Activated T-cell treated with anti-CD3 and anti-CD28 coated beads, Interleukin-2, amount 50 U/mL, for 24 hours (primary cell): ENCODE measurements at regions not wholly inside any gene's neighbourhood (a gene's known extent, or its start where the extent isn't known, plus 50 kb on each side); places are given as distances from the start of the nearest gene placed in this dataset.

Experiments
- DNase-seq: peaks from one replicate; pipeline ENCODE4 v3.0.0-alpha.2; 2020
- H3K27ac Mint-ChIP-seq: 2 replicates; pipeline ENCODE4 v1.8.0; 2020; ENCODE audit warnings: mild to moderate bottlenecking, mixed read lengths
- H3K27me3 Mint-ChIP-seq: 2 replicates; pipeline ENCODE4 v1.8.0; 2020; ENCODE audit warnings: mixed read lengths
- H3K36me3 Mint-ChIP-seq: 2 replicates; pipeline ENCODE4 v1.8.0; 2020; ENCODE audit warnings: low read depth, mixed read lengths
- H3K4me1 Mint-ChIP-seq: 2 replicates; pipeline ENCODE4 v1.8.0; 2020; ENCODE audit warnings: low read depth, mixed read lengths
- H3K4me3 Mint-ChIP-seq: 2 replicates; pipeline ENCODE4 v1.8.0; 2020; ENCODE audit warnings: mild to moderate bottlenecking, moderate library complexity, mixed read lengths
- H3K9me3 Mint-ChIP-seq: 2 replicates; pipeline ENCODE4 v1.8.0; 2020; ENCODE audit warnings: mixed read lengths

- Mint-ChIP-seq H3K36me3 (no peaks in the 10 kb centered on the region), H3K4me1 (no peaks in the 10 kb centered on the region), H3K27ac (no peak overlapping the region), H3K4me3 (no peak overlapping the region), H3K9me3 (no peaks in the 10 kb centered on the region), H3K27me3 (no peaks in the 10 kb centered on the region)
- DNase-seq: no peak
These were observed 67.8 kb downstream of the CASP12 start for GRCh38 chr11:104830508-104830907.

DNA sequence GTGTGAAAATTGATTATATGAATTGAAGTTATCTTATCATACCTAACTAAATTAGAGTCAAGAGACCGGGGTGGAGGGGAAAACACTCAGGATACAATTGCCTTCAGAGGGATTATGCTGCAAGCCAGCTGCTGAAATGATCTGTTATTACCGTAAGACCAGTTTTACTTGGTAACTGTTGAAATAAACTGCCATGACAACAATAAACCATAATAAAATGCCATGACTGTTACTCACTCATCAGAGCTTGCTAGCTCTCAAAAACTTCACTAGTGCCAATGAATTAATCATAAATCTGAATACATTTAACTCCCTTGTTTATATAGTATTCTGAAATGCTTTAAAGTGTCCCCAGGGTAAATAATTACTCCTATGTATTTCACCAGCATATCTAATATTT is 68.2 kb downstream of the CASP12 start:
- Mint-ChIP-seq H3K9me3 (no peaks in the 10 kb centered on the region), H3K4me1 (no peaks in the 10 kb centered on the region), H3K27me3 (no peaks in the 10 kb centered on the region), H3K36me3 (no peaks in the 10 kb centered on the region), H3K4me3 (no peak overlapping the region), H3K27ac (no peak overlapping the region)
- DNase-seq: no peak

- H3K27ac Mint-ChIP-seq: no peak overlapping the region
- no peak for DNase-seq
- no peak overlapping the region for H3K4me3 Mint-ChIP-seq
- no peaks in the 10 kb centered on the region for H3K36me3 Mint-ChIP-seq
- H3K4me1 Mint-ChIP-seq: peaks cover 4% of the 10 kb centered on the region
- no peaks in the 10 kb centered on the region for H3K9me3 Mint-ChIP-seq
- H3K27me3 Mint-ChIP-seq: no peaks in the 10 kb centered on the region
These were observed 71.5 kb downstream of the CASP12 start for GRCh38 chr11:104826772-104827171.

DNA sequence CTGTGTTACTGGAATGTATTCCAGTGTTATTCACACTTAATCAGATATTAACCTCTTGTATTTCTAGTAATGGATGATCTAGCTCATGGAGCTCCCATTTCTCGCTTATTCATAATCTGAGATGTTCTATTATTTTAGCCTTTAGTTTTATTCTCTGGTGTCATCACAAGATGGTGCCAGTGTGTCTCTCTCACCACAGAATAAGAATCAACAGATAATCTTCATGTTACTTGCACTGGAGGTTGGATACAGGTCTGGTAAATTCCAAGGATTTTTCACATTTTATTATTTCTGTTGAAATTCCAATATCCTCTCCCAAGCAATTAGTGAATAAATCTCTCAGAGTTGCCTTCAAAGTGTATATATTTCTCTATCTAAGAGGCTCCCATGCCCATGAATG is 74.6 kb downstream of the CASP12 start:
- no peak for DNase-seq
- no peaks in the 10 kb centered on the region for H3K36me3 Mint-ChIP-seq
- H3K27ac Mint-ChIP-seq: no peak overlapping the region
- no peaks in the 10 kb centered on the region for H3K27me3 Mint-ChIP-seq
- H3K4me1 Mint-ChIP-seq: peaks cover 6% of the 10 kb centered on the region
- no peak overlapping the region for H3K4me3 Mint-ChIP-seq
- no peaks in the 10 kb centered on the region for H3K9me3 Mint-ChIP-seq

- DNase-seq: no peak
- Mint-ChIP-seq H3K27me3 (no peaks in the 10 kb centered on the region), H3K9me3 (no peaks in the 10 kb centered on the region), H3K4me1 (peaks cover 6% of the 10 kb centered on the region), H3K36me3 (no peaks in the 10 kb centered on the region), H3K27ac (no peak overlapping the region), H3K4me3 (no peak overlapping the region)
These were observed 77.8 kb downstream of the CASP12 start for GRCh38 chr11:104820431-104820830.

DNA sequence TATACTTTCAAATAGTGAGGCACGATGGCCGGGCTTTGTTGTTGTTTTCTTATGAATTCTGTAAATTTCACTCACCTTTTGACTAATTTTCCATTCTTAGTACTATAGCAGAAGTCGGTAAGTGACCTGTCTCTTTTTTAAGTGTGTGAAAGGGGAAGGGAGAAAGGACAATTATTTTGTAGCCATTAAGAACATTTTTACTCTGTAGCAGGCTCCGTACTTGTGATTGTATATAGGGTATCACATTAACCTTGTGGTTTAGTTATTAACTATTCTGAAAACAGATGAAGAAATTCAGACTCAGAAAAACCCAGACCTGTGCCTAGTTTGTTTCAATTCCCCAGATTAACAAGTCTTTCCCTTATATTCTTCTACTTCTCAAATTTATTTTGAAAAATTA is 78.7 kb downstream of the CASP12 start:
- H3K4me1 Mint-ChIP-seq: peaks cover 6% of the 10 kb centered on the region
- DNase-seq: no peak
- H3K9me3 Mint-ChIP-seq: no peaks in the 10 kb centered on the region
- no peaks in the 10 kb centered on the region for H3K27me3 Mint-ChIP-seq
- H3K4me3 Mint-ChIP-seq: no peak overlapping the region
- no peaks in the 10 kb centered on the region for H3K36me3 Mint-ChIP-seq
- H3K27ac Mint-ChIP-seq: no peak overlapping the region

- Mint-ChIP-seq H3K27ac (no peak overlapping the region), H3K9me3 (no peaks in the 10 kb centered on the region)
These were observed 79.2 kb downstream of the CASP12 start for GRCh38 chr11:104819107-104819506.

GRCh38 chr11:104817973-104818372 is 80.3 kb downstream of the CASP12 start:
- H3K36me3 Mint-ChIP-seq: no peaks in the 10 kb centered on the region
- no peak overlapping the region for H3K4me3 Mint-ChIP-seq
- H3K9me3 Mint-ChIP-seq: no peaks in the 10 kb centered on the region
- H3K27ac Mint-ChIP-seq: no peak overlapping the region
- peaks cover 2% of the 10 kb centered on the region for H3K4me1 Mint-ChIP-seq
- H3K27me3 Mint-ChIP-seq: no peaks in the 10 kb centered on the region
- no peak for DNase-seq

More at GRCh38 chr11:104819107-104819506, 79.2 kb downstream of the CASP12 start:
- Mint-ChIP-seq H3K4me3 (no peak overlapping the region), H3K27me3 (no peaks in the 10 kb centered on the region), H3K36me3 (no peaks in the 10 kb centered on the region), H3K4me1 (peaks cover 6% of the 10 kb centered on the region)
- no peak for DNase-seq

DNA sequence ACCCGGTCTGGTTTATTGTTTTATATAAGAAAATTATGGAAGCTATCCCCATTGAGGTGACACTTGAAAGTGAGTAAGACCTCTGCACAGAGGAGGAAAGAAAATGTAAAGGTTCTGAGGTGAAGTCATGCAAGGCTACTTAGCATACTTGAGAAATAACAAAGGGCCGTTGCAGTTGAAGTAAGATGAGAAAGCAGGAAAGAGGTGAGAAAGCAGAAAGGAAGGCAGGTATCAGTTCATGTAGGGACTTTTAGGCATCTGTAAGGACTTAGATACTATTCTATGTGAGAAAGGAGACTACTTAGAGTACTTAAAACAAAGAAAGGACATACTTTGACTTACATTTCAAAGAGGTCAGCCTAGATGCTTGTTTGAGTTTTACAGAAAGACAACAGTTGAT is 84.7 kb downstream of the CASP12 start:
- Mint-ChIP-seq H3K4me3 (no peak overlapping the region), H3K4me1 (no peaks in the 10 kb centered on the region), H3K36me3 (no peaks in the 10 kb centered on the region), H3K27ac (no peak overlapping the region), H3K27me3 (no peaks in the 10 kb centered on the region), H3K9me3 (no peaks in the 10 kb centered on the region)
- DNase-seq: no peak

DNA sequence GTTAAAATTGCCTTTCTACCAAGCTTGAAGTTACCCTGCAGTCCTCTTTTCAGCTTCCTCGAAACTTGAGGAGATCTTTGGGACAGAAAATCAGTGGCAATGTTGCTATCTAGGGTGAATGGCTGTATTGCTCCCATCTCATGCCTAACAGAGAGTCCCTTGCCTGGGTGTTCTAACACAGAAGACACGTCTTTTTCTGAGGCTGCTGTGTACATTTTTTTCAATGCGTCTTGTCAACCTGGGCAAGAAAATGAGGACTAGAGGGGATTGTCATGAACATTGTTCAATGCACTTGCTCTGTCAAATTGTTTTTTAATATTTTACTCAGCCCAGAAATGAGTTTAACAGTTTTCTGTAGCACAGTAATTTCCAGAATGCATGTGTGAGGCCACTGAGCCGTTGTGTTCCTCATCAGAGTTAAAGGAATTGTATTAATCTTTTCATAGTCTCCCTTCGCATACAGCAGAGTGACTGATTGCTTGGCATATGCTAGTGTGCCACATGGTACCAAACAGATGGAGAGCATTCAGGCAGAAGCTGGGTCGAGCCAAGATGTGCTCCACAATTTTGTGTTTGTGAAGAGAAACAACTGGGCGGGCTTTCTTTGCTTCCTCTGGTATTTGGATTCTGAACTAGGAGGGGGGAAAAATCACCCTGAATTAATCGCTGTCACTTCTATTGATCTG is 86.0 kb downstream of the CASP12 start:
- H3K36me3 Mint-ChIP-seq: no peaks in the 10 kb centered on the region
- no peak overlapping the region for H3K4me3 Mint-ChIP-seq
- no peak for DNase-seq
- H3K9me3 Mint-ChIP-seq: no peaks in the 10 kb centered on the region
- H3K27ac Mint-ChIP-seq: no peak overlapping the region
- H3K27me3 Mint-ChIP-seq: no peaks in the 10 kb centered on the region
- no peaks in the 10 kb centered on the region for H3K4me1 Mint-ChIP-seq

- Mint-ChIP-seq H3K36me3 (no peaks in the 10 kb centered on the region), H3K27ac (no peak overlapping the region), H3K9me3 (no peaks in the 10 kb centered on the region), H3K4me3 (no peak overlapping the region), H3K4me1 (peaks cover 22% of the 10 kb centered on the region), H3K27me3 (no peaks in the 10 kb centered on the region)
- DNase-seq: no peak
These were observed 94.5 kb downstream of the CASP12 start for GRCh38 chr11:104803776-104804175.

- peaks cover 2% of the 10 kb centered on the region for H3K36me3 Mint-ChIP-seq
- DNase-seq: no peak
These were observed 99.0 kb downstream of the CASP12 start for GRCh38 chr11:104799251-104799650.

DNA sequence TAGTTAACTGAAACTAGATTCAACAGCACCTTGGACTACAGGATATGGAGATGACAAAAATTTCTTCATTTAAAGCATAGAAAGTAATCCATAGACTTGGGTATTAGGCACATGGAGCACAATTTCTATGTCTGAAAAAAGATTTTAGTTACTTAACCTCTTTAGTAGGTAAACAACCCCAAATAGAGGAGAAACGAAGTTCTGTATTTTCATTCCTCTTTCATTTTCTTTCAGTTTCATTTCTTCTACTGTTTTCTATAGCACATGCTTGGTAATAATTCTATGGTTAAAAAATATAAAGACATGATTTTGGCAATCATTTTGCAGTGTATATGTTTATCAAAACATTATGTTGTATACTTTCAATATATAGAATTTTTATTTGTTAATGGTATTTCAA is 99.5 kb downstream of the CASP12 start:
- DNase-seq: no peak

More at GRCh38 chr11:104799251-104799650, 99.0 kb downstream of the CASP12 start:
- Mint-ChIP-seq H3K4me3 (peak overlapping the region; percentile 53), H3K27me3 (no peaks in the 10 kb centered on the region), H3K9me3 (peaks cover 2% of the 10 kb centered on the region), H3K4me1 (peaks cover 36% of the 10 kb centered on the region), H3K27ac (peak overlapping the region; percentile 79)

DNA sequence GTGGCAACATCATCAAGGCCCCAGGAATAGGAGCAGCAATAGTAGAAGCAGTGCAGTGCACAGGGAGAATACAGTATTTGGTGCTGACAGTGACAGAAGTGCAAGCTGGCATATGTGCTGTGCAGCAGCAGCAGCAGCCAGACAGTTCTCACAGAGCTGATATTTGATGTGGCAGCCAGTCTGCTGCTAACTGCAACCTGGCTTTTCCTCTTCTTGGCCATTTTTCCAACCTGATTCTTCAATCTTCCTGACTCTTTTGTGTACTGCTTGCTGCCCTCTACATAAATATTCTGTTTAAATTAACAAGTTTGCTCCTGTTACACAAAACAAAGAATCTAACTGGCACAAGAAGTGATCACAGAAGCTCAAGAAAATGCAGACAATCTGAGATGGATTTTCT is 102.0 kb downstream of the CASP12 start:
- no peak overlapping the region for H3K4me3 Mint-ChIP-seq
- H3K4me1 Mint-ChIP-seq: peaks cover 34% of the 10 kb centered on the region
- no peaks in the 10 kb centered on the region for H3K27me3 Mint-ChIP-seq
- peaks cover 2% of the 10 kb centered on the region for H3K9me3 Mint-ChIP-seq
- H3K27ac Mint-ChIP-seq: no peak overlapping the region
- peaks cover 2% of the 10 kb centered on the region for H3K36me3 Mint-ChIP-seq
- DNase-seq: no peak

More for the DNA sequence above, 99.5 kb downstream of the CASP12 start:
- peaks cover 35% of the 10 kb centered on the region for H3K4me1 Mint-ChIP-seq
- H3K27me3 Mint-ChIP-seq: no peaks in the 10 kb centered on the region
- H3K4me3 Mint-ChIP-seq: peak overlapping the region; percentile 74
- H3K36me3 Mint-ChIP-seq: peaks cover 2% of the 10 kb centered on the region
- peak overlapping the region; percentile 86 for H3K27ac Mint-ChIP-seq
- peaks cover 2% of the 10 kb centered on the region for H3K9me3 Mint-ChIP-seq

GRCh38 chr11:104795501-104796213 is 102.6 kb downstream of the CASP12 start:
- peaks cover 2% of the 10 kb centered on the region for H3K36me3 Mint-ChIP-seq
- H3K4me1 Mint-ChIP-seq: peaks cover 32% of the 10 kb centered on the region
- DNase-seq: no peak
- H3K9me3 Mint-ChIP-seq: peaks cover 2% of the 10 kb centered on the region
- no peak overlapping the region for H3K27ac Mint-ChIP-seq
- H3K4me3 Mint-ChIP-seq: no peak overlapping the region
- H3K27me3 Mint-ChIP-seq: no peaks in the 10 kb centered on the region
